Gastrocnemius medialis (tissue), 4 donors: ENCODE measurements at regions not wholly inside any gene's neighbourhood (a gene's known extent, or its start where the extent isn't known, plus 50 kb on each side); places are given as distances from the start of the nearest gene placed in this dataset.

Source experiments
- POLR2A ChIP-seq, 2 donors: fragments of 450-650 bp; IDR thresholded peaks; one replicate each; pipeline ENCODE4 v1.6.1; 2017; ENCODE audit warnings: antibody characterized with exemption in 2 of 2, mild to moderate bottlenecking in 2 of 2, moderate library complexity in 2 of 2
- TF ChIP-seq, protein P1 (sequence below), 5 experiments: fragments of 450-650 bp in 3 of 5; fragments of 200-600 bp in 2 of 5; sonication (generic) in 2 of 5; IDR thresholded peaks in 4 of 5; conservative IDR thresholded peaks in 1 of 5; 1 replicate in 4 of 5; 2 replicates in 1 of 5; pipeline ENCODE4 v1.5.1; 2016 to 2019; ENCODE audit warnings: antibody characterized with exemption in 5 of 5, mild to moderate bottlenecking in 3 of 5, moderate library complexity in 3 of 5

DNA sequence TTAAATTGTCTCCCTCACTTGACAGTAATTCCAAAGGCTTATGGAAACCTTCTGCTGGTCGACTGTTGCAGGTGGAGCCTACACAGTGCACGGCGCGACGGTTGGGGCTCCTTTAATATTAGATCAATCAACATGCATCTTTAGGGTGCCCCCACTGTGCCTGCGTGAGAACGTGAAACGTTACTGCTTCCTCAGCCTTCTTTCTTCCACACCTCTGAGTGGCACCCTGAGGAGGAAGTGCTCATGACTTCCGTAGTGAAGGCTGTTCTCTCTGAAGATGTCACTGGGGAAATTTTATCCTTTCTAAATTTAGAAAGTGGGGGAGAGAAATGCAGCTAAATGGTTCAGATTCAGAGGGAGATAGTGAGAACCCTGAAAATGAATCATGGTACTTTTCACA is 184.0 kb upstream of the ZFP42 start:
- no peak for TF ChIP-seq POLR2A (IDR thresholded peaks at IDR 0.05)
- TF ChIP-seq, protein P1, sequence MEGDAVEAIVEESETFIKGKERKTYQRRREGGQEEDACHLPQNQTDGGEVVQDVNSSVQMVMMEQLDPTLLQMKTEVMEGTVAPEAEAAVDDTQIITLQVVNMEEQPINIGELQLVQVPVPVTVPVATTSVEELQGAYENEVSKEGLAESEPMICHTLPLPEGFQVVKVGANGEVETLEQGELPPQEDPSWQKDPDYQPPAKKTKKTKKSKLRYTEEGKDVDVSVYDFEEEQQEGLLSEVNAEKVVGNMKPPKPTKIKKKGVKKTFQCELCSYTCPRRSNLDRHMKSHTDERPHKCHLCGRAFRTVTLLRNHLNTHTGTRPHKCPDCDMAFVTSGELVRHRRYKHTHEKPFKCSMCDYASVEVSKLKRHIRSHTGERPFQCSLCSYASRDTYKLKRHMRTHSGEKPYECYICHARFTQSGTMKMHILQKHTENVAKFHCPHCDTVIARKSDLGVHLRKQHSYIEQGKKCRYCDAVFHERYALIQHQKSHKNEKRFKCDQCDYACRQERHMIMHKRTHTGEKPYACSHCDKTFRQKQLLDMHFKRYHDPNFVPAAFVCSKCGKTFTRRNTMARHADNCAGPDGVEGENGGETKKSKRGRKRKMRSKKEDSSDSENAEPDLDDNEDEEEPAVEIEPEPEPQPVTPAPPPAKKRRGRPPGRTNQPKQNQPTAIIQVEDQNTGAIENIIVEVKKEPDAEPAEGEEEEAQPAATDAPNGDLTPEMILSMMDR (IDR thresholded peaks at IDR 0.05 in 4 of 5, conservative IDR thresholded peaks at IDR 0.05 in 1 of 5), result no peak
